Astrocyte of the spinal cord (primary cell): ENCODE measurements at regions not wholly inside any gene's neighbourhood (a gene's known extent, or its start where the extent isn't known, plus 50 kb on each side); places are given as distances from the start of the nearest gene placed in this dataset.

Source experiments
- DNase-seq: peaks from one replicate; pipeline ENCODE4 v3.0.0; 2011; ENCODE audit warnings: low read depth, low spot score
- H3K4me3 ChIP-seq: 2 replicates; pipeline ENCODE4 v1.5.1; 2011; ENCODE audit warnings: low read depth, mild to moderate bottlenecking, low read length, moderate library complexity
- CTCF ChIP-seq: IDR thresholded peaks from 2 replicates; pipeline ENCODE4 v1.5.1; 2012; ENCODE audit warnings: low read depth, mild to moderate bottlenecking, low read length, inconsistent platforms
- in situ Hi-C: cut with HindIII; loops from 2 replicates; pipeline ENCODE4 v1.10.0; 2017; ENCODE audit warnings: low sequenced_read_pairs

GRCh38 chr18:62450546-62451410, 72.0 kb upstream of the ZCCHC2 start:
- peak; percentile 70 for DNase-seq
- no peak overlapping the region for H3K4me3 ChIP-seq
- in situ Hi-C loops: no loop called here
- TF ChIP-seq CTCF: no peak

DNA sequence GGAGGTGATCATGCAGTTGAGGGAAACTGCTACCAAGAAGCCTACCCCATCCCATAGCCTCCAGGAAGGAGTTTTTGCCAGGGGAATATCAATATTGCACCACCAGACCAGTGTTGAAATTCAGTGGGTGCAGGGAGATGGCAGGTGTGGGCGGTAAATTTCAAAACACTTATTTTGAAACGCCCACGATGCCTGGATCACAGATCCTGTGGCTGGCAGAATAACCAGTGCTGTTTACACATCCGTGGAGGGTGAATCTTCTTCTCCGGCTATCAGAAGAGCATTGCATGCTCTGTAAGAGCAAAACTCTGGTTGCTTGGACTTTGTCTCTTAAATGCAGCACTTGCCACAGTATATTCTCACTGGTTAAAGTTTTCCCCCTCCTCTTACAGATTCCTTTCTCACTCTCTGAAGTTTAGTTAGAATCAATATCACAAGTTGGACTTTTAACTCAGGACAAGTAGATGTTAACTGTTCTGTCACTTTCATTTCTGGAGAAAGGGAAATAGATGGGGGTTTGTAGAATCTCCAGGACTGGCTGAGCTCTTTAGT, 70.5 kb upstream of the ZCCHC2 start:
- DNase-seq: no peak
- in situ Hi-C loops: no loop called here
- H3K4me3 ChIP-seq: no peak overlapping the region
- TF ChIP-seq CTCF: no peak

DNA sequence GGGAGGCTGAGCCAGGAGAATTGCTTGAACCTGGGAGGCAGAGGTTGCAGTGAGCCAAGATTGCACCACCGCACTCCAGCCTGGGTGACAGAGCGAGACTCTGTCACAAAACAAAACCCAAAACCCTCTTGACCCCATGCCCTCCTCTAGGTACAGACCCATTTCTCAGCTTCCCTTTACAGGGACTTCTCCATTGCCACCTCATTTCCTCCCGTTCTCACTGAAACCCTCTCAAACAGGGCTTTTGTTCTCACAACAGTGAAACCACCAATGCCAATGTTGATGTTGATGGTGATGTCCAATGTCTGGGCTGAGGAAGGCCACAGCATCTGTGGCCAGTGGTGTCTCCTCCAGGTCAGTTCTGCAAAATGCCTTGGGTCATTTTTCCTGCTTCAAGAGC, 69.0 kb upstream of the ZCCHC2 start:
- no peak overlapping the region for H3K4me3 ChIP-seq
- in situ Hi-C loops: no loop called here
- no peak for DNase-seq
- TF ChIP-seq CTCF: no peak

DNA sequence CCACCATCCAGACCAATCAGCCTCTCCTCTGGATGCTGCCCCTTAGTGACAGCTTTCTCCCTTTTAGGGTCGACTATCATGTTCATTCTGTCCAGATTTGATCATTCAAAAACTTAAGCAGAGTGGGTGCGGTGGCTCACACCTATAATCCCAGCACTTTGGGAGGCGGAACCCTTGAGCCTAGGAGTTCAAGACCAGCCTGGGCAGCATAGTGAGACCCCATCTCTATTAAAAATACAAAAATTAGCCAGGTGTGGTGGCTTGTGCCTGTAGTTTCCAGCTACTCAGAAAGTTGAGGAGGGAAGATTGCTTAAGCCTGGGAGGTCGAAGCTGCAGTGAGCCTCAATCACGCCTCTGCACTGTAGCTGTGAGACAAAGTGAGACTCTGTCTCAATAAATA, 68.3 kb upstream of the ZCCHC2 start:
- in situ Hi-C loops: no loop called here
- DNase-seq: no peak
- H3K4me3 ChIP-seq: no peak overlapping the region
- no peak for TF ChIP-seq CTCF

- in situ Hi-C loops: no loop called here
- H3K4me3 ChIP-seq: no peak overlapping the region
- DNase-seq: no peak
- TF ChIP-seq CTCF: no peak
These were observed 67.6 kb upstream of the ZCCHC2 start for GRCh38 chr18:62455222-62455621.

GRCh38 chr18:62457877-62458276, 64.9 kb upstream of the ZCCHC2 start:
- in situ Hi-C loops: no loop called here
- H3K4me3 ChIP-seq: no peak overlapping the region
- no peak for DNase-seq
- no peak for TF ChIP-seq CTCF
